Right cardiac atrium (tissue), 5 donors: ENCODE measurements at regions not wholly inside any gene's neighbourhood (a gene's known extent, or its start where the extent isn't known, plus 50 kb on each side); places are given as distances from the start of the nearest gene placed in this dataset.

Source experiments
- ATAC-seq, 2 donors: fragments of 200-7000 bp; cut with Tn5 transposase; one replicate each; pipeline versions ENCODE4 v1.8.0 to v1.9.1; 2020; ENCODE audit warnings: moderate library complexity in 2 of 2, mild to moderate bottlenecking in 1 of 2
- DNase-seq, 3 donors: peaks; one replicate each; pipeline ENCODE4 v3.0.0-alpha.2; 2020
- H3K27ac ChIP-seq: one replicate; pipeline ENCODE4 v1.5.1; 2013; ENCODE audit warnings: mild to moderate bottlenecking, low read length, control low read depth, moderate library complexity
- H3K27me3 ChIP-seq: one replicate; pipeline ENCODE4 v1.6.1; 2013; ENCODE audit not compliant: control insufficient read depth, insufficient read depth
- H3K4me1 ChIP-seq: one replicate; pipeline ENCODE4 v1.6.1; 2013; ENCODE audit warnings: low read length; ENCODE audit not compliant: control insufficient read depth, insufficient read depth
- H3K4me3 ChIP-seq: one replicate; pipeline ENCODE4 v1.5.1; 2013; ENCODE audit warnings: low read length, control low read depth
- H3K9me3 ChIP-seq: one replicate; pipeline ENCODE4 v1.6.1; 2013; ENCODE audit warnings: low read length; ENCODE audit not compliant: control insufficient read depth
- WGBS: extraction: QIAGEN DNeasy Blood & Tissue Kit; methylation state at CpG from one replicate; pipeline ENCODE4 v1.1.7; 2013; 5-methylcytosine and 5-hydroxymethylcytosine counted together
- intact Hi-C, 4 donors: fragments of 100-400 bp; cut with DNase I; formaldehyde crosslinking; loops; one replicate each; pipeline versions ENCODE4 v1.11.0 to v1.14.0; 2022 to 2023
- donor health status: healthy with polysubstance abuse.
- donor health status: DM: no; HTN: yes; CAD: no.
- donor health status: DM: no; HTN: no; CAD: no.
- donor health status: DM: no; HTN: yes; CAD: no; lungs with severe emphysema.
- donor health status: DM: yes; HTN: yes; CAD: no.

- intact Hi-C loops = no loop called here
- H3K27me3 ChIP-seq = no peaks in the 10 kb centered on the region
- no peak overlapping the region for H3K4me3 ChIP-seq
- ATAC-seq (no peak), DNase-seq (no peak)
- no peaks in the 10 kb centered on the region for H3K9me3 ChIP-seq
- H3K27ac ChIP-seq = no peak overlapping the region
- peaks cover 1% of the 10 kb centered on the region for H3K4me1 ChIP-seq
- WGBS = 49% methylated on average over 13 of the region's 13 CpGs
These were observed 203.9 kb downstream of the ZNF326 start for GRCh38 chr1:90198616-90199332.

- H3K4me1 ChIP-seq = no peaks in the 10 kb centered on the region
- H3K27ac ChIP-seq = no peak overlapping the region
- intact Hi-C loops = no loop called here
- DNase-seq (no peak), ATAC-seq (no peak)
- no peaks in the 10 kb centered on the region for H3K27me3 ChIP-seq
- no peaks in the 10 kb centered on the region for H3K9me3 ChIP-seq
- no peak overlapping the region for H3K4me3 ChIP-seq
- whole genome bisulfite sequencing = 66% methylated on average over 6 of the region's 6 CpGs
These were observed 198.2 kb downstream of the ZNF326 start for GRCh38 chr1:90193116-90193515.

GRCh38 chr1:90192408-90192807, 197.5 kb downstream of the ZNF326 start:
- H3K4me1 ChIP-seq = no peaks in the 10 kb centered on the region
- H3K9me3 ChIP-seq = no peaks in the 10 kb centered on the region
- no peak overlapping the region for H3K27ac ChIP-seq
- H3K27me3 ChIP-seq = no peaks in the 10 kb centered on the region
- intact Hi-C loops = no loop called here
- no peak overlapping the region for H3K4me3 ChIP-seq
- WGBS = 47% methylated on average over 2 of the region's 2 CpGs
- DNase-seq = no peak
- ATAC-seq = no peak

GRCh38 chr1:90190523-90190922, 195.6 kb downstream of the ZNF326 start:
- ATAC-seq = peak; percentile 39 to 78

GRCh38 chr1:90189889-90190288, 195.0 kb downstream of the ZNF326 start:
- H3K4me1 ChIP-seq = no peaks in the 10 kb centered on the region
- H3K9me3 ChIP-seq = no peaks in the 10 kb centered on the region
- no peak overlapping the region for H3K4me3 ChIP-seq
- intact Hi-C loops = no loop called here
- H3K27ac ChIP-seq = no peak overlapping the region
- peak in 1 of 3 donors; percentile 49 for DNase-seq
- H3K27me3 ChIP-seq = no peaks in the 10 kb centered on the region
- 53% methylated on average over 4 of the region's 4 CpGs for WGBS
- no peak for ATAC-seq

More at GRCh38 chr1:90190523-90190922, 195.6 kb downstream of the ZNF326 start:
- H3K4me1 ChIP-seq = no peaks in the 10 kb centered on the region
- no peak overlapping the region for H3K27ac ChIP-seq
- no peaks in the 10 kb centered on the region for H3K9me3 ChIP-seq
- peak in 1 of 3 donors; percentile 25 for DNase-seq
- intact Hi-C loops = no loop called here
- H3K4me3 ChIP-seq = no peak overlapping the region
- no peaks in the 10 kb centered on the region for H3K27me3 ChIP-seq

- Histone ChIP-seq H3K27ac (no peak overlapping the region), H3K9me3 (no peaks in the 10 kb centered on the region), H3K4me3 (no peak overlapping the region), H3K4me1 (no peaks in the 10 kb centered on the region), H3K27me3 (no peaks in the 10 kb centered on the region)
- intact Hi-C loops = no loop called here
- WGBS = 56% methylated on average over 2 of the region's 2 CpGs
- DNase-seq = no peak
- ATAC-seq = no peak
These were observed 192.3 kb downstream of the ZNF326 start for GRCh38 chr1:90187323-90187585.

- WGBS = 61% methylated on average over 7 of the region's 7 CpGs
- H3K9me3 ChIP-seq = no peaks in the 10 kb centered on the region
- no peak overlapping the region for H3K27ac ChIP-seq
- no peaks in the 10 kb centered on the region for H3K27me3 ChIP-seq
- no peak overlapping the region for H3K4me3 ChIP-seq
- no peak for ATAC-seq
- H3K4me1 ChIP-seq = no peaks in the 10 kb centered on the region
- intact Hi-C loops = no loop called here
- DNase-seq = no peak
These were observed 191.8 kb downstream of the ZNF326 start for GRCh38 chr1:90186506-90187322.

GRCh38 chr1:90176530-90176929, 181.6 kb downstream of the ZNF326 start:
- H3K4me3 ChIP-seq = no peak overlapping the region
- no peaks in the 10 kb centered on the region for H3K27me3 ChIP-seq
- WGBS = 43% methylated on average over 2 of the region's 2 CpGs
- H3K27ac ChIP-seq = no peak overlapping the region
- ATAC-seq (no peak), DNase-seq (no peak)
- intact Hi-C loops = no loop called here
- no peaks in the 10 kb centered on the region for H3K4me1 ChIP-seq
- no peaks in the 10 kb centered on the region for H3K9me3 ChIP-seq

- Histone ChIP-seq H3K4me3 (no peak overlapping the region), H3K27ac (no peak overlapping the region), H3K27me3 (no peaks in the 10 kb centered on the region), H3K9me3 (no peaks in the 10 kb centered on the region), H3K4me1 (no peaks in the 10 kb centered on the region)
- intact Hi-C loops = no loop called here
- ATAC-seq (no peak), DNase-seq (no peak)
- 59% methylated on average over 3 of the region's 3 CpGs for WGBS
These were observed 180.7 kb downstream of the ZNF326 start for GRCh38 chr1:90175490-90176167.

- no peak overlapping the region for H3K27ac ChIP-seq
- no peaks in the 10 kb centered on the region for H3K4me1 ChIP-seq
- H3K9me3 ChIP-seq = no peaks in the 10 kb centered on the region
- intact Hi-C loops = no loop called here
- WGBS = 63% methylated on average over 1 of the region's 1 CpG
- no peaks in the 10 kb centered on the region for H3K27me3 ChIP-seq
- no peak overlapping the region for H3K4me3 ChIP-seq
- ATAC-seq (no peak), DNase-seq (no peak)
These were observed 179.3 kb downstream of the ZNF326 start for GRCh38 chr1:90174246-90174645.

- no peaks in the 10 kb centered on the region for H3K9me3 ChIP-seq
- no peaks in the 10 kb centered on the region for H3K4me1 ChIP-seq
- intact Hi-C loops = no loop called here
- no peak overlapping the region for H3K4me3 ChIP-seq
- WGBS = 75% methylated on average over 3 of the region's 3 CpGs
- H3K27ac ChIP-seq = no peak overlapping the region
- DNase-seq (no peak), ATAC-seq (no peak)
- H3K27me3 ChIP-seq = no peaks in the 10 kb centered on the region
These were observed 167.3 kb downstream of the ZNF326 start for GRCh38 chr1:90162216-90162615.
